Mucosa of descending colon (tissue), 3 donors: ENCODE measurements at regions not wholly inside any gene's neighbourhood (a gene's known extent, or its start where the extent isn't known, plus 50 kb on each side); places are given as distances from the start of the nearest gene placed in this dataset.

Experiments used
- ATAC-seq: fragments of 200-7000 bp; cut with Tn5 transposase; one replicate; pipeline ENCODE4 v1.9.1; 2020; ENCODE audit warnings: mild to moderate bottlenecking, moderate library complexity
- DNase-seq, 3 donors: peaks; one replicate each; pipeline ENCODE4 v3.0.0-alpha.2; 2020
- H3K36me3 ChIP-seq: fragments of 200-600 bp; one replicate; pipeline ENCODE4 v1.8.0; 2021; ENCODE audit warnings: low read depth, mild to moderate bottlenecking
- H3K4me1 ChIP-seq: fragments of 200-600 bp; one replicate; pipeline ENCODE4 v1.8.0; 2021; ENCODE audit warnings: low read depth, mild to moderate bottlenecking
- H3K4me3 ChIP-seq: fragments of 200-600 bp; one replicate; pipeline ENCODE4 v1.8.0; 2021; ENCODE audit warnings: mild to moderate bottlenecking
- H3K9me3 ChIP-seq: fragments of 200-600 bp; one replicate; pipeline ENCODE4 v1.8.0; 2021; ENCODE audit warnings: mild to moderate bottlenecking
- CTCF ChIP-seq: fragments of 200-600 bp; IDR thresholded peaks from one replicate; pipeline ENCODE4 v1.8.0; 2022; ENCODE audit warnings: antibody characterized with exemption, mild to moderate bottlenecking
- intact Hi-C, 2 donors: fragments of 100-400 bp; cut with DNase I in 1 of 2; cut with micrococcal nuclease in 1 of 2; formaldehyde crosslinking; loops; one replicate each; pipeline versions ENCODE4 v1.11.0 to v1.11.1; 2022; cut with DNase I, micrococcal nuclease
- donor health status: DM: no; HTN: no; CAD: no; lungs with moderate emphysema.
- donor health status: DM: no; HTN: no; CAD: no.
- donor health status: DM: no; HTN: yes; CAD: no.

GRCh38 chr6:141406761-141407160 is 726.0 kb upstream of the GJE1 start:
- H3K36me3 ChIP-seq: no peaks in the 10 kb centered on the region
- H3K4me1 ChIP-seq: no peaks in the 10 kb centered on the region
- no peak overlapping the region for H3K4me3 ChIP-seq
- intact Hi-C loops: no loop called here
- DNase-seq (no peak), ATAC-seq (no peak)
- H3K9me3 ChIP-seq: peaks cover 31% of the 10 kb centered on the region
- no peak for TF ChIP-seq CTCF

- no peaks in the 10 kb centered on the region for H3K36me3 ChIP-seq
- no peak overlapping the region for H3K4me3 ChIP-seq
- DNase-seq: no peak
- no peaks in the 10 kb centered on the region for H3K4me1 ChIP-seq
- no peak for TF ChIP-seq CTCF
- intact Hi-C loops: no loop called here
- H3K9me3 ChIP-seq: peaks cover 14% of the 10 kb centered on the region
- no peak for ATAC-seq
Measured at GRCh38 chr6:141403827-141404226, 728.9 kb upstream of the GJE1 start.

- no peak for DNase-seq
- no peaks in the 10 kb centered on the region for H3K36me3 ChIP-seq
- intact Hi-C loops: no loop called here
- H3K4me3 ChIP-seq: no peak overlapping the region
- TF ChIP-seq CTCF: no peak
- no peak for ATAC-seq
- peaks cover 7% of the 10 kb centered on the region for H3K9me3 ChIP-seq
- no peaks in the 10 kb centered on the region for H3K4me1 ChIP-seq
Measured at GRCh38 chr6:141403103-141403502, 729.6 kb upstream of the GJE1 start.

GRCh38 chr6:141402489-141402888 is 730.2 kb upstream of the GJE1 start:
- Histone ChIP-seq H3K36me3 (no peaks in the 10 kb centered on the region), H3K4me3 (no peak overlapping the region), H3K4me1 (no peaks in the 10 kb centered on the region), H3K9me3 (peaks cover under 1% of the 10 kb centered on the region)
- no peak for TF ChIP-seq CTCF
- DNase-seq (no peak), ATAC-seq (no peak)
- intact Hi-C loops: no loop called here

- Histone ChIP-seq H3K4me3 (no peak overlapping the region), H3K4me1 (no peaks in the 10 kb centered on the region), H3K36me3 (no peaks in the 10 kb centered on the region), H3K9me3 (no peaks in the 10 kb centered on the region)
- intact Hi-C loops: no loop called here
- DNase-seq (no peak), ATAC-seq (no peak)
- TF ChIP-seq CTCF: no peak
Measured at GRCh38 chr6:141401851-141402250, 730.9 kb upstream of the GJE1 start.

GRCh38 chr6:141401168-141401567 is 731.6 kb upstream of the GJE1 start:
- no peaks in the 10 kb centered on the region for H3K9me3 ChIP-seq
- intact Hi-C loops: no loop called here
- no peak overlapping the region for H3K4me3 ChIP-seq
- TF ChIP-seq CTCF: no peak
- DNase-seq (no peak), ATAC-seq (no peak)
- H3K36me3 ChIP-seq: no peaks in the 10 kb centered on the region
- no peaks in the 10 kb centered on the region for H3K4me1 ChIP-seq
